Endothelial cell (in vitro differentiated cells): ENCODE measurements at regions not wholly inside any gene's neighbourhood (a gene's known extent, or its start where the extent isn't known, plus 50 kb on each side); places are given as distances from the start of the nearest gene placed in this dataset.

Experiments used
- DNase-seq: peaks from one replicate; pipeline ENCODE4 v3.0.0; 2021; ENCODE audit warnings: low spot score
- H3K27ac Mint-ChIP-seq: one replicate; pipeline ENCODE4 v1.8.0; 2021; ENCODE audit warnings: mixed read lengths, inconsistent platforms; ENCODE audit not compliant: unreplicated experiment
- H3K27me3 Mint-ChIP-seq: one replicate; pipeline ENCODE4 v1.8.0; 2021; ENCODE audit warnings: mild to moderate bottlenecking, moderate library complexity, mixed read lengths, inconsistent platforms; ENCODE audit not compliant: unreplicated experiment
- H3K36me3 Mint-ChIP-seq: one replicate; pipeline ENCODE4 v1.8.0; 2021; ENCODE audit warnings: mild to moderate bottlenecking, low read depth, mixed read lengths, inconsistent platforms; ENCODE audit not compliant: unreplicated experiment
- H3K4me1 Mint-ChIP-seq: one replicate; pipeline ENCODE4 v1.8.0; 2021; ENCODE audit warnings: mild to moderate bottlenecking, mixed read lengths, inconsistent platforms; ENCODE audit not compliant: unreplicated experiment
- H3K4me3 Mint-ChIP-seq: one replicate; pipeline ENCODE4 v1.8.0; 2021; ENCODE audit warnings: mild to moderate bottlenecking, mixed read lengths, inconsistent platforms; ENCODE audit not compliant: unreplicated experiment
- H3K9me3 Mint-ChIP-seq: one replicate; pipeline ENCODE4 v1.8.0; 2021; ENCODE audit warnings: mixed read lengths, inconsistent platforms; ENCODE audit not compliant: unreplicated experiment
- CTCF ChIP-seq: fragments of 200-600 bp; sonication (generic); IDR thresholded peaks from one replicate; pipeline ENCODE4 v1.5.0; 2021; ENCODE audit warnings: antibody characterized with exemption; ENCODE audit not compliant: unreplicated experiment

GRCh38 chr12:94718114-94718513 is 67.8 kb upstream of the TMCC3 start:
- Mint-ChIP-seq H3K27me3 (no peaks in the 10 kb centered on the region), H3K9me3 (no peaks in the 10 kb centered on the region), H3K4me1 (peaks cover 20% of the 10 kb centered on the region), H3K36me3 (no peaks in the 10 kb centered on the region), H3K4me3 (no peak overlapping the region), H3K27ac (no peak overlapping the region)
- no peak for TF ChIP-seq CTCF
- no peak for DNase-seq

GRCh38 chr12:94717656-94718055 is 67.3 kb upstream of the TMCC3 start:
- H3K36me3 Mint-ChIP-seq: no peaks in the 10 kb centered on the region
- no peak for DNase-seq
- TF ChIP-seq CTCF: no peak
- no peak overlapping the region for H3K4me3 Mint-ChIP-seq
- H3K27me3 Mint-ChIP-seq: no peaks in the 10 kb centered on the region
- no peaks in the 10 kb centered on the region for H3K9me3 Mint-ChIP-seq
- peaks cover 20% of the 10 kb centered on the region for H3K4me1 Mint-ChIP-seq
- no peak overlapping the region for H3K27ac Mint-ChIP-seq

- DNase-seq: no peak
- Mint-ChIP-seq H3K27ac (no peak overlapping the region), H3K27me3 (no peaks in the 10 kb centered on the region), H3K4me3 (no peak overlapping the region), H3K36me3 (no peaks in the 10 kb centered on the region), H3K9me3 (no peaks in the 10 kb centered on the region), H3K4me1 (peaks cover 20% of the 10 kb centered on the region)
- TF ChIP-seq CTCF: no peak
These were observed 66.8 kb upstream of the TMCC3 start for GRCh38 chr12:94717108-94717507.

- no peaks in the 10 kb centered on the region for H3K27me3 Mint-ChIP-seq
- no peak for DNase-seq
- TF ChIP-seq CTCF: no peak
- H3K4me1 Mint-ChIP-seq: peaks cover 13% of the 10 kb centered on the region
- H3K9me3 Mint-ChIP-seq: no peaks in the 10 kb centered on the region
- H3K36me3 Mint-ChIP-seq: no peaks in the 10 kb centered on the region
- no peak overlapping the region for H3K27ac Mint-ChIP-seq
- H3K4me3 Mint-ChIP-seq: no peak overlapping the region
These were observed 66.0 kb upstream of the TMCC3 start for GRCh38 chr12:94716339-94716738.

GRCh38 chr12:94714378-94715114 is 64.2 kb upstream of the TMCC3 start:
- H3K36me3 Mint-ChIP-seq: no peaks in the 10 kb centered on the region
- no peaks in the 10 kb centered on the region for H3K27me3 Mint-ChIP-seq
- H3K4me1 Mint-ChIP-seq: peaks cover 9% of the 10 kb centered on the region
- no peaks in the 10 kb centered on the region for H3K9me3 Mint-ChIP-seq
- TF ChIP-seq CTCF: no peak
- DNase-seq: no peak
- H3K27ac Mint-ChIP-seq: no peak overlapping the region
- no peak overlapping the region for H3K4me3 Mint-ChIP-seq
